ENCODE measurements at regions not wholly inside any gene's neighbourhood (a gene's known extent, or its start where the extent isn't known, plus 50 kb on each side); places are given as distances from the start of the nearest gene placed in this dataset.

GRCh38 chr18:52070291-52070756 lies 269.7 kb upstream of the DCC start:
- no peak for FAIRE-seq
- 0% methylated on average over 4 of the region's 4 CpGs for WGBS (ENCODE audit: insufficient coverage, low coverage, missing lambda C conversion rate)
- TF ChIP-seq ZFX (CRISPR knock-in tag; IDR thresholded peaks at IDR 0.05) (no peak), ZNF124 (CRISPR knock-in tag; IDR thresholded peaks at IDR 0.05) (no peak), CBX5 (IDR thresholded peaks at IDR 0.05; ENCODE audit: borderline replicate concordance, low read depth) (no peak), NCOA1 (IDR thresholded peaks at IDR 0.05; ENCODE audit: low read depth) (no peak), CBX2 (IDR thresholded peaks at IDR 0.05; ENCODE audit: insufficient read depth, low read length, poor library complexity, severe bottlenecking) (no peak), CBX3 (IDR thresholded peaks at IDR 0.05; ENCODE audit: borderline replicate concordance in 1 of 2, low read length in 2 of 2) (no peak), CBX1 (IDR thresholded peaks at IDR 0.05; ENCODE audit: low read depth) (no peak), ARID1B (IDR thresholded peaks at IDR 0.05) (no peak)
- TF ChIP-seq, protein P1, sequence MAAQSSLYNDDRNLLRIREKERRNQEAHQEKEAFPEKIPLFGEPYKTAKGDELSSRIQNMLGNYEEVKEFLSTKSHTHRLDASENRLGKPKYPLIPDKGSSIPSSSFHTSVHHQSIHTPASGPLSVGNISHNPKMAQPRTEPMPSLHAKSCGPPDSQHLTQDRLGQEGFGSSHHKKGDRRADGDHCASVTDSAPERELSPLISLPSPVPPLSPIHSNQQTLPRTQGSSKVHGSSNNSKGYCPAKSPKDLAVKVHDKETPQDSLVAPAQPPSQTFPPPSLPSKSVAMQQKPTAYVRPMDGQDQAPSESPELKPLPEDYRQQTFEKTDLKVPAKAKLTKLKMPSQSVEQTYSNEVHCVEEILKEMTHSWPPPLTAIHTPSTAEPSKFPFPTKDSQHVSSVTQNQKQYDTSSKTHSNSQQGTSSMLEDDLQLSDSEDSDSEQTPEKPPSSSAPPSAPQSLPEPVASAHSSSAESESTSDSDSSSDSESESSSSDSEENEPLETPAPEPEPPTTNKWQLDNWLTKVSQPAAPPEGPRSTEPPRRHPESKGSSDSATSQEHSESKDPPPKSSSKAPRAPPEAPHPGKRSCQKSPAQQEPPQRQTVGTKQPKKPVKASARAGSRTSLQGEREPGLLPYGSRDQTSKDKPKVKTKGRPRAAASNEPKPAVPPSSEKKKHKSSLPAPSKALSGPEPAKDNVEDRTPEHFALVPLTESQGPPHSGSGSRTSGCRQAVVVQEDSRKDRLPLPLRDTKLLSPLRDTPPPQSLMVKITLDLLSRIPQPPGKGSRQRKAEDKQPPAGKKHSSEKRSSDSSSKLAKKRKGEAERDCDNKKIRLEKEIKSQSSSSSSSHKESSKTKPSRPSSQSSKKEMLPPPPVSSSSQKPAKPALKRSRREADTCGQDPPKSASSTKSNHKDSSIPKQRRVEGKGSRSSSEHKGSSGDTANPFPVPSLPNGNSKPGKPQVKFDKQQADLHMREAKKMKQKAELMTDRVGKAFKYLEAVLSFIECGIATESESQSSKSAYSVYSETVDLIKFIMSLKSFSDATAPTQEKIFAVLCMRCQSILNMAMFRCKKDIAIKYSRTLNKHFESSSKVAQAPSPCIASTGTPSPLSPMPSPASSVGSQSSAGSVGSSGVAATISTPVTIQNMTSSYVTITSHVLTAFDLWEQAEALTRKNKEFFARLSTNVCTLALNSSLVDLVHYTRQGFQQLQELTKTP (IDR thresholded peaks at IDR 0.05; ENCODE audit: low read depth in 1 of 2, partially characterized antibody in 2 of 2): no peak
- Histone ChIP-seq H3K36me3 (ENCODE audit: control insufficient read depth, insufficient read depth, low read length) (no peaks in the 10 kb centered on the region), H2AFZ (ENCODE audit: low read depth, low read length) (no peak overlapping the region), H3K9ac (ENCODE audit: insufficient read depth in 1 of 2, low read depth in 2 of 2, low read length in 2 of 2) (no peak overlapping the region), H4K20me1 (replicated peaks; ENCODE audit: control insufficient read depth, insufficient read depth, low read length) (no peaks in the 10 kb centered on the region), H3K9me3 (replicated peaks; ENCODE audit: control insufficient read depth, insufficient read depth, low read depth, low read length) (no peaks in the 10 kb centered on the region), H3K4me2 (ENCODE audit: insufficient read depth, low read length) (no peak overlapping the region), H3K27ac (ENCODE audit: extremely low read depth, low read depth, low read length) (no peak overlapping the region), H3K9me1 (ENCODE audit: control insufficient read depth, insufficient read depth, low read length) (no peaks in the 10 kb centered on the region), H3K4me1 (replicated peaks in 1 of 2; ENCODE audit: control insufficient read depth in 2 of 2, insufficient read depth in 2 of 2, low read length in 2 of 2) (no peaks in the 10 kb centered on the region), H3K79me2 (ENCODE audit: control insufficient read depth, insufficient read depth, low read length) (no peaks in the 10 kb centered on the region), H3K4me3 (no peak overlapping the region), H3K27me3 (ENCODE audit: control insufficient read depth in 2 of 2, insufficient read depth in 2 of 2, low read length in 2 of 2) (no peaks in the 10 kb centered on the region)
- no peak for DNase-seq (ENCODE audit: extremely low read depth in 1 of 4, low spot score in 3 of 4)
- POLR2A ChIA-PET: no interaction called here
- no peak for ATAC-seq
- CTCF ChIA-PET (ENCODE audit: low intra/inter-chr PET ratio): no interaction called here
- in situ Hi-C loops (cut with MboI): no loop called here
- no TSS peak for BruUV-seq (replicated peaks)
- intact Hi-C loops (cut with micrococcal nuclease): no loop called here

All from K562 (cell line).